Effector CD4-positive, alpha-beta T cell (primary cell): ENCODE measurements at regions not wholly inside any gene's neighbourhood (a gene's known extent, or its start where the extent isn't known, plus 50 kb on each side); places are given as distances from the start of the nearest gene placed in this dataset.

Experiments
- DNase-seq: peaks from one replicate; pipeline ENCODE4 v3.0.0-alpha.2; 2020

DNA sequence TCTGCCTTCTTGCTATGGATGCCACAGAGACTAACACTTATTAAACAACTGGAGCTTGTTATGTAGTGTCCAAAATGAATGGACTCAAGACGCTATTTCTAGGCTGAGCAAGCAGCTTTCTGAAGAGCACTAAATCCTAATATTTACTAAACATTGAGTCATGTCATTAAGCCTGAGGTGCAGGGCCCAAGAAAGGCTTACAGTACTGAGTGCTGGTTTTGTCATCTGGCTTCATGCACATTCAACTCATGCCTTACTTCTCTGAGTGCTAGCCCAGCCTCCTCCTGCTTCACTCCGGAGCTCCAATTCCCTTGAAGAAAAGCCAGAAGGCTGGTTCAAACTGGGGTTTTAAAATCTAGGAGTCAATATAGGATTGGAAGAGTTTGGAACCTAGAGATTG lies 363.3 kb upstream of the CDH5 start:
- no peak for DNase-seq

DNA sequence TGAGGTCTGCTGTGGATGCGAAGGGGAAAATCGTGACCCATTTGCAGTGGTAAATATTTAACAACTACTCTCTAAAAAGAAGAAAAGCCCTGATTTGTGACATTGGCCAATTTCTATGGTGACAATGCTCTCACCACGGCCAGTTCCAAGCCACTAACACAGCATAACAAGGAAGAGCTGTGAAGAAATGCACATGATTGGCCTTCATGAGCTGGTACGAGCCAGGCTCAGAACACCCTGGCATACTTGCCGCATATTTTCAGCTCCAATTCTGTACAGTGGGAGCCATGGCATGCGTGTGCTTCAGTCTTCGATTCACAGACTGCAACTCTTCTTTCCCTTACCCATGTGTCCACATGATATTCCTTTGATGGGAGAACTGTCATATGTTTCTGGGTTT lies 363.9 kb upstream of the CDH5 start:
- no peak for DNase-seq

GRCh38 chr16:66001432-66001831 lies 365.1 kb upstream of the CDH5 start:
- no peak for DNase-seq

DNA sequence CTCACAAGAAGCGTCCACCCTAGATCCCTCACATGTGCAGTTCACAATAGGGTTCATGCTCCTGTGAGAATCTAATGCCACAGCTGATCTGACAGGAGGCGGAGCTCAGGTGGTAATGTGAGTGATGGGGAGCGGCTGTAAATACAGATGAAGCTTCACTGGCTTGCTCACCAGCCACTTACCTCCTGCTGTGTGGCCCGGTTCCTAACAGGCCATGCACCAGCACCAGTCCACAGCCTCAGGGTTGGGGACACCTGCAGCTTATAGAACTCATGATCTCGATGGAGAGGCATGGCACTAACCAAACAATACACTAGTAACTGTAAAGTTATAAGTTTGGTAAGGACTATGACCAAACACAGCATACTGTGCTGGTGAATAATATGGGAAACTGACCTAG lies 368.0 kb upstream of the CDH5 start:
- DNase-seq: no peak

DNA sequence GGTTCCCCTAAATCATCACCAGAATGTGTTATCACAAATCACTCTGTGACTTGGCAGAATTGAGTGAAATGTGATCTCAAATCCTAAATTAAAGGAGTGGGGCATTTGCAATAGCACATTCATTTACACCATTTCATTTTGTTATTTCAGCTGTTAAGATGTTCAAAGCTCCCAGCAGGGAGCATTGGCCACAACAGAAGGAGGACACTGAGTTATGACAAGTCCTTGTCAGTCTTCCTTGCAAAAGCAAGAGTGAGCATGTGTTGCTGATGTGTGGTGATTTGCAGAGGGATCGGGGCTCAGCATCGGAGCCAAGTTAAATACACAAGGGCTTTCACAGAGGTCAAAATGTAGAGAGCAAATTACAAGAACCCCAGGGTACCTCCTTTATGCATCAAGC lies 372.2 kb upstream of the CDH5 start:
- no peak for DNase-seq

- no peak for DNase-seq
These were observed 375.3 kb upstream of the CDH5 start for GRCh38 chr16:65991149-65991701.

DNA sequence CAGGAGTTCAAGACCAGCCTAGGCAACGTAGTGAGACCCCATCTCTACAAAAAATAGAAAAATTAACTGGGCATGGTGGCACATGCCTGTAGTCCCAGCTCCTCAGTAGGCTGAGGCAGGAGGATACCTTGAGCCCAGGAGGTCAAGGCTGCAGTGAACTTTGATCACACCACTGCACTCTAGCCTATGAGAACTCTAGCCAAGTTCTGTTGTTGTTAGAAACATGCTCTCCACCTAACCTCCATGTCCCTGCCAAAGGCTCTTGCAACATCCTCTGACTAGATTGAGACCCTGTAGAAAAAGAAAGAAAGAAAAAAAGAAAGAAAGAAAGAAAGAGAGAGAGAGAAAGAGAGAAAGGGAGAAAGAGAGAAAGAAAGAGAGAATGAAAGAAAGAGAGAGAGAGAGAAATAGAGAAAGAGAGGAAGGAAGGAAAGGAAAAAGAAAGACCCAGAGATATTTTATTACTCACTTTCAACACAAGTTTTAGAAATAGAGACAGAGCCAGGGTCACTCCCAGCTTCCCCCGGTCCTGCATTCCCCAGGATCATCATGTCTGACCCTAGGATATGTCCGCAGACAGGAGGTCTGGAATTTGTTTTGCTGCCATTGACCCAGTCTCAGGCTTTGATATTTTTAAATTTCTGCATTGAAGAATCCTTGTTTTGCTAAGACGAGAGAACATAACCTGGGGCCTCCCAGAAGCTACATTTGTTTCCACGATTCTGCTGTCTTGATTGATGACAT lies 376.5 kb upstream of the CDH5 start:
- no peak for DNase-seq

- DNase-seq: no peak
These were observed 378.4 kb upstream of the CDH5 start for GRCh38 chr16:65988024-65988595.

- no peak for DNase-seq
These were observed 382.2 kb upstream of the CDH5 start for GRCh38 chr16:65984296-65984695.

GRCh38 chr16:65981057-65981456 lies 385.4 kb upstream of the CDH5 start:
- no peak for DNase-seq

DNA sequence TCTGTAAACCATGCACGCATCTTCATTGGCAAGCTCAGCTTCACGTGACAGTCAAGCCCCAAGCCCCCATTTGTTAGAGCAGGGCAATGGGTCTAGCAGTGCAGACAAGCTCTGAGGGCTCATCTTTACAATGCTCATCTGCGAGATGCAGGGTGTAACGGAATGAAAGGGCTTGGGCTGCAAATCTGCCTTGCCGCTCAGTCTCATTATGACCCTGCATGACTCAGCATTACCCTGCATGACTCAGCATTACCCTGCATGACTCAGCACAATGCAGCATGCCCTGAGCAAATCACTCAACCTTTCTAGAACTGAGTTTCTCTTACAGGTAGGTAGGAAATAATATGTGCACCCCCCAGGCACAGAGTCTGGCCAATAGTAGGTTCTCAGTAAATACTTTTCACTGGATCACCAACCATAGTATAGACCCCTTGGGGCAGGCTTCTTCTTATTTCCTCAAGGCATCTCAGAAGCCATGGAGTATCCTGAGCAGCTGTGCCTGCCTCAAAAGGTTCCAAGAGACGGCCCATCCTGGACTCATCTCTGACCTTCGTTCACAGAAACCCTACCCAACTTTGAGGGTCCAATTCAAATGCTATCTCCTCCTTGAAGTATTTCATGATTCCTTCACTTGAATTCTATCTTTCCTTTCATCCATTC lies 391.3 kb upstream of the CDH5 start:
- no peak for DNase-seq

- no peak for DNase-seq
These were observed 399.1 kb upstream of the CDH5 start for GRCh38 chr16:65967376-65967775.

DNA sequence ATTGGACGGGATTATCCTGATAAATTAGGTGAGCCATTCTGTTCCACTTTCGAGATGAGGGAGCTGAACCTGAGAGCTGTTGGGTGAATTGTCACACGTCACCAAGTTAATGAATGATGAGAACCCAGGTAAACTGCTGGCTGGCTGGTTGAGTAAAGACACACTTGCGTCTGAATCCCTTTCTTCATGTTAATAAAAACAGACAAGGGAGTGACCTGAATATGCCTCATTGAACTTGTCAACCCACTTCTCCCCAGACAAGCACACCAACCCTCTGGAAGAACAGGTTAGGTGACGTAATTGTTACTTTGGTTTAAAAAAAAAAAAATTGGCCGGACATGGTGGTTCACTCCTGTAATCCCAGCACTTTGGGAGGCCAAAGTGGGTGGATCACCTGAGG lies 400.9 kb upstream of the CDH5 start:
- DNase-seq: no peak

DNA sequence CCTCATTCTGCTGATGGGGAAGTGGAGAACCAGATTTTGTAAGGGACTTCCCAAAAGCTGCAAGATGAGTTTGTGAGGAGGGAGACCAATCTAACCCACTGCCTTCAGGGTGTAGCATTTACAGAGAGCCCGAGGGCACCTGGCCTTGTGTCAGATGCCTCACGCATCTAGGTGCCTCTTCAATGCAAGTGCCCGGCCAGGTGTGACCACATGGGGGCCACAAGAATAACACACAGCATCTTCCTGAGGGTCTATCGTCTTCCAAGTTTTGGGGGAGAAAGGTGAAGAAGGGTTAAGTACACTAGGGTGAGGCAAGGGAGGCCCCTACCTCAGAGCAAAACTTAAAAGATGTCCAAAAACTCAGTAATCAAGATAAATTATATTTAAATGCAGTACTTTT lies 401.7 kb upstream of the CDH5 start:
- no peak for DNase-seq

DNA sequence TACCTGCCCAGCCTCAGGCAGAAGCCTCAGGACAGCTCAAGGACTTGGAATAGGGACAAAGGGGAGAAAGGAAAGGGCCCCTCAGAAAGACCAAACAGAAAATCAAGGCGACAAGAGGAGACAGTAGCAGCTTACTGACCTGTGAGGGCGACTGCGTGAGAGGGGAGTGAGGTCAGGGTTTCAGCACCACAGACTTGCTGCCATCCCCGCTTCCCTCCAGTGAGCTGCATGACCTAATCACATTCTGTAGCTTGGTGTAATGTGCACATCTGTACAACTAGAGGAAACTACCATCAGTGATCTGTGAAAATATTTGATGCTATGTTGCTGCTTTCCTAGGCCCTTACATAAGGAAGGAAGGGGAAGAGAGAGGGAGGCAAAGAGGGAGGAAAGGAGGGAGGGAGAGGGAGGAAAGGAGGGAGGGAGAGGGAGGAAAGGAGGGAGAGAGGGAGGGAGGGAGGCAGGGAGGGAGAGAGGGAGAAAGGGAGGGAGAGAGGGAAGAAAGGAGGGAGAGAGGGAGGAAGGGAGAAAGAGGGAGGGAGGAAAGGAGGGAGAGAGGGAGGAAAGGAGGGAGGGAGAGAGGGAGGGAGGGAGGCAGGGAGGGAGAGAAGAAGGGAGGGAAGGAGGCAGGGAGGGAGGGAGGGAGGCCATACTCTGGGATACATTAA lies 404.9 kb upstream of the CDH5 start:
- no peak for DNase-seq

- no peak for DNase-seq
These were observed 406.5 kb upstream of the CDH5 start for GRCh38 chr16:65959983-65960382.

DNA sequence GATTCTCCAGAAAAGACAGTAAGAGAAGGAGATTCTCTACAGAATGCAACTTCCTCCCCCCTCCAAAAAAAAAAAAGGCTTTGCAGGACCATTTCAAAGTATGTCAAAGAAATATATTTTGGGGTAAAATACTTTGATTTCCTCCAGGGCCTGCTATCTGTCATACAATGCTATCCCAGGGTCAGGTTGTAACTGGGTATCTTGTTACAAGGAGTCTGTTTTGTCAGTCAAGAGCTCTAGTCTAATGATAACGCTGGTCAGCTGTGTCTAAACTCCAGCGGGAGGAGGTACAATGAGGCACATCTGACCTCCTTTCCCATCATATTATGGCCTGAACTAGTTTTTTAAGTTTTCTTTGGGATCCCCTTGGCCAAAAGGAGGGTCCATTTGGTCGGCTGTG lies 408.4 kb upstream of the CDH5 start:
- no peak for DNase-seq

GRCh38 chr16:65956100-65956499 lies 410.4 kb upstream of the CDH5 start:
- DNase-seq: no peak

DNA sequence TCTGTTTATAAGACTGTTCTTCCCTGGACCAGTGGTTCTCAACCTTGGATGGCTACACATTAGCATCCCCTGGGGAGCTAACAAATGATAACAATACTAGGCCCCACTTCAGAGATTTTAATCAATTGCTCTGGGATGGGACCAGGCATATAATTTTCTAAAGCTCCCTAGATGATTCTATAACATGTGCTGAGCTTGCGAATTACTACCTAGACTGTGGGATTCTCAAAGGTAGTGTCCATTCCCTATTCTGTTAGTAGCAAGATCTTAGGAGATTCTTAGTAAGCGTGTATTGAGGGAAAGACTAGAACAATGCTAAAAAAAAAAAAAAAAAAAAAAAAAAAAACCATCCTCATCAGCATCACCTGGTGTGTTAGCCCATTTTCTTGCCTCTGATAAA lies 412.0 kb upstream of the CDH5 start:
- no peak for DNase-seq

DNA sequence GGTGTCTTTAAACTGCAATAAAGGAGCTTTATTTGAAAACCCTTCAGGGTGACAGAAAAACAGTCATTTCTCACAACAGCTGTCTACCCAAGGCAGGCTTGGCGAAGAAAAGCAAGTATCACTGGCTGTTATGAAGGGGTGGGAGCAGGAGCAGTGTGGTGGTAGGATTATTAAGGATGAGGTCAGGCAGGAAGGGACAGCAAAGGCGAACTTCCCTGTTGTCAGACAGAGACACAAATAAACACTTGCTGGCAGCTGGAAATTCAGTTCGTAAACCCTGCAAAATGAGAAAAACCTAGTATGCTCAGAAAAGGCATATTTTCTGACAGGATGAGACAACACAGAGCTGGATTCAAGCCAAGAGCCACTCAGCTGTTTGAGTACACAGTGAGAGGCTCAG lies 416.3 kb upstream of the CDH5 start:
- no peak for DNase-seq

DNA sequence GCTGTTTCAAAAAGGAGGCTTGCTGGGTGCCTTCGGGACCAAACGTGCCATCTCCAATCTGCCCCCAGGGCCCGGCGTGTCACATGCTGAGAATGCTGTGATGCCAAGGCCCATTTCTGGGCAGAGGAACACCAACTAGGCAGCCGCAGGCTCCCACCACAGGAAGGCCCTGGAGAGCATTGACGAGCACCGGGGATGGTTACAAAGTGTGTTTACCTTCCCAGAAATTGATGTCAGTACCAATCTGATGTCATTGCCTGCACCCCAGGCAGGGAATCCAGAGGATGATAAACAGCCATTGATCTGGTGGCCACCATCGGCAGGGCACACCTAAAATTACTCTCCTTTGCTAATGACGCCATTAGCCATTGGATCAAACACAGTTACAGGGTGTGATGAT lies 418.1 kb upstream of the CDH5 start:
- DNase-seq: no peak

GRCh38 chr16:65947951-65948350 lies 418.5 kb upstream of the CDH5 start:
- no peak for DNase-seq

- DNase-seq: no peak
These were observed 421.0 kb upstream of the CDH5 start for GRCh38 chr16:65945493-65945892.

DNA sequence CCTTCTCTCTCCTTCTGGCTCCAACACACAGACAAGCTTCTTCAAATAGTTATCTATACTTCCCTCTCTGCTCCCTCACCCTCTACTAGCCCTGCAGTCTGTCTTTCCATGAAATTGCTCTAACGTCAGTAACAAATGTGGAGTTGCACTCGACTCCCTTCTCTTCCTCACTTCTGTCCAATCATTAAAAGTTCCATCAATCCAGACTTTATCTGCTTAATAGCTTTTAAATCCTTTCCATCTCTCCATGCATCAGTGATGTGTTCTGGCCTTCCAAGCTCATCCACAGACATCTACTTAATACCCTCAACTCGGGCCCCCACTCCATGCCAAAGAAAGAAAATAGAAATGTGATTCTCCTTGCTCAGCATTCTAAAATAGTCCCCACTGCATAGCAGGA lies 422.1 kb upstream of the CDH5 start:
- no peak for DNase-seq
